HG03378 (cell line): ENCODE measurements at regions not wholly inside any gene's neighbourhood (a gene's known extent, or its start where the extent isn't known, plus 50 kb on each side); places are given as distances from the start of the nearest gene placed in this dataset.
"Not testable (repeated sequence)": the region's sequence is repeated elsewhere in the genome, so short reads cannot be mapped to it uniquely, and the experiment has no call there.

ENCODE experiments used
- ATAC-seq: cut with Tn5 transposase; IDR thresholded peaks from one replicate; pipeline ENCODE4 v1.9.1; 2021; ENCODE audit warnings: mild to moderate bottlenecking, moderate library complexity; ENCODE audit not compliant: unreplicated experiment

GRCh38 chr2:47964277-47964676 is 58.0 kb upstream of the FBXO11 start:
- ATAC-seq = no peak

- no peak for ATAC-seq
These were observed 58.6 kb upstream of the FBXO11 start for GRCh38 chr2:47964722-47965434.

DNA sequence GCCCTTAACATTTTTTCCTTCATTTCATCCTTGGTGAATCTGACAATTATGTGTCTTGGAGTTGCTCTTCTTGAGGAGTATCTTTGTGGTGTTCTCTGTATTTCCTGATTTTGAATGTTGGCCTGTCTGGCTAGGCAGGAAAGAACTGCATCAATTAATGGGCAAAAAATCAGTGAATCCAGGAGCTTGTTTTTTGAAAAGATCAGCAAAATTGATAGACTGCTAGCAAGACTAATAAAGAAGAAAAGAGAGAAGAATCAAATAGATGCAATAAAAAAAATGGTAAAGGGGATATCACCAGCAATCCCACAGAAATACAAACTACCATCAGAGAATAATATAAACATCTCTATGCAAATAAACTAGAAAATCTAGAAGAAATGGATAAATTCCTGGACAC is 70.4 kb upstream of the FBXO11 start:
- ATAC-seq = not testable (repeated sequence)

DNA sequence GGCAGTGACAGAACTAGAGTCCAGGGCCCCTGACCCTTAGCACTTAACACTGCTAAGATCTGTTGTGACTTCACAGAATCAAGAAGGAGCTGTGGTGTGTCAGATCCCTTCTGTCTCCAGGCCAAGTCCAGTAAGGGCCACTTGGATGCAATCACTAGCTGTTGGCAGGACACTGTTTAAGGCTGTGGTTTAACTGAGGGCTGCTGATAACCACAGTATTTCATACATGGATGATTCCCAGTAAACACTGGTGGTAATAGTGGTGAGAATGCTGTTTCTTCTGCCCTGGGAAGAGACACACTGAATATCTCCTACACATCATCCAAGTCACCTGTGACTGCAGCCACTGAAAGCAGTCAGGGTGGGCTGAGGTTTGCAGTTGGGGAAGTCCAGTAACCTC is 77.7 kb upstream of the FBXO11 start:
- ATAC-seq = no peak

DNA sequence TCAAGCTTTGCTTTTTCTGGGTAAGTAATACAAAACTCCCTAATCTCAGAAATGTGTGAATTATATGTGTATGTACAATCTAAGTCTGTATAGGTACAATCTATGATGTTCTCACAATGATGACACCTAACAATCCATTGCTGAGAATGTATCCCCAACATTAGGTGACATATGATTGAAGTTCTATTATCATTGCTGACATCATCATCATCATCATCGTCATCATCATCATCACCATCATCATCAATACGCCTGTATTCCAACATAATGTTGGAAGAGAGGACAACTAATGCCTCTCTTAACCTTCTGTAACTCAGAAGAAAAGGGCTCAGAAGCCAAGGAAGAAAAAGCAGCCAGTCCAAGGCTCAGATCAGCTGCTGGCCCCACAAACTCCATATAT is 84.2 kb upstream of the FBXO11 start:
- no peak for ATAC-seq

- ATAC-seq = no peak
These were observed 86.4 kb upstream of the FBXO11 start for GRCh38 chr2:47992671-47993070.

GRCh38 chr2:47996808-47997207 is 90.5 kb upstream of the FBXO11 start:
- ATAC-seq = no peak

- no peak for ATAC-seq
These were observed 93.2 kb upstream of the FBXO11 start for GRCh38 chr2:47999512-47999911.

GRCh38 chr2:48001498-48001897 is 95.2 kb upstream of the FBXO11 start:
- ATAC-seq = no peak

DNA sequence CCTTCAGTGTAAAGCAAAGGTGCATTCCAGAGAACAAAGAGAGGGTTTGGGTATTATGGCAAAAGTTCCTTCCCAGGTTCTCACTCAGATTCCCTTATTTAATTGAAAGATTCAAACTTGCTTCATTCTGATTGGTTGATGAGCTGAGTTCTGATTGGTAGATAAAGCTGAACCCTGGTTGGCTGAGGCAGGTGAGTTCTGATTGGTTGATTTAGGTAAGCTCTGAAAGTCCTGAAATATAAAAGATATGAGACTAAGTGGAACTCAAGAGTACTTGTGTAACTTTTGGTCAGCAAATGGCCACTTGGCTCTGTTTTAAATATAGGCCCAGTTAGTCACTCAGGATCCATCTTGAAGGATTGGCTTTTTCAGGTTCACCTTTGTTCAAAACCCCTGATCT is 99.8 kb upstream of the FBXO11 start:
- no peak for ATAC-seq

- no peak for ATAC-seq
These were observed 101.5 kb upstream of the FBXO11 start for GRCh38 chr2:48007699-48008268.

DNA sequence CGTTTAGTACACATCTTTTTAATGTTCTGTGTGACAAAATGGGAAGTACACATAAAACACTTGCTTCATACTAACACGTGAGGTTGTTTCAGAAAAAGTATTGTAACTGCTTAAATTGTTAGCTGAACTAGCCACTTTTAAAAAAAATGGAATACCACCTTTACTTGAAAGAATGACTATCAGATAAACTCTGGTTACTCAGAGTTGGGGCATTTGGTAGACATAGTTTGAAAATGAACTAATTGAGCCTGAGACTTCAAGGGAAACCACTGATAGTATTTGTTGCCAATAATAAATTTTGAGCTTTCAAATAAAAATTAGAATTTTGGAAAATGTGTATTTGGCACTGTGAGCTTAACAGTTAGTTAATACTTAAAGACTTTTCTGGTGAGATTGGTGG is 103.0 kb upstream of the FBXO11 start:
- no peak for ATAC-seq

DNA sequence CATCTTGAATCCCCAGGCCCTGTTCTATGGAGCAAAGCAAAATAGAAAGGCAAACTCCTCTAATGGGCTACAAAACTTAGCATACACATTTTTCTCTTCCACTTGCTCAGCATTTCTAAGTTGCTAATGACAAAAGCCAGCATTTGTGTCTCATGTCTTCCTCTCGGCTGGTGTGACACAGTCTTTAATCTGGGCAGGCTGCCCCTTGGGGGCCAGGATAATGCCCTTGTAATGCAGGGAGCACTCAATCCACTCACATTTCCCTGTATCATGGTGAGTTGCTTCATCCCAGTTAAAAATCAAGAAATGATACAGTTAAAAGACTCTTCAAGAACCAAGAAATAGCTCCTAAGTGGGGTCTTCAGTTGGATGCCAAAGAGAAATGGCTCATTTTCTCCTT is 109.1 kb upstream of the FBXO11 start:
- no peak for ATAC-seq

GRCh38 chr2:48016225-48017019 is 110.1 kb upstream of the FBXO11 start:
- no peak for ATAC-seq

GRCh38 chr2:48017136-48017535 is 110.8 kb upstream of the FBXO11 start:
- no peak for ATAC-seq

DNA sequence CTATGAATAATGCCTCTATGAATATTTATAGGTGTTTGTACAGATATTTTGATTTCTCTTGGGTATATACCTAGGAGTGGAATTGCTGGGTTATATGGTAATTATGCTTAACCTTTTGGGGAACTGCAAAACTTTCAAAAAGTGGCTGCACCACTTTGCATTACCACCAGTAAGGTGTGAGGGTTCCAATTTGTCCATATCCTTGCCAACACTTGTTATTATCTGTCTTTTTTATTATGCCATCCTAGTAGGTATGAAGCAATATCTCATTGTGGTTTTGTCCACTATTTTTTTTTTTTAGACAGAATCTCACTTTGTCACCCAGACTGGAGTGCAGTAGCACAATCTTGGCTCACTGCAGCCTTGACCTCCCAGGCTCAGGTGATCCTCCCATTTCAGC is 112.2 kb upstream of the FBXO11 start:
- no peak for ATAC-seq

GRCh38 chr2:48026865-48027264 is 120.6 kb upstream of the FBXO11 start:
- ATAC-seq = no peak

- no peak for ATAC-seq
These were observed 126.5 kb upstream of the FBXO11 start for GRCh38 chr2:48032765-48033164.

- ATAC-seq = no peak
These were observed 128.0 kb upstream of the FBXO11 start for GRCh38 chr2:48034295-48034694.

DNA sequence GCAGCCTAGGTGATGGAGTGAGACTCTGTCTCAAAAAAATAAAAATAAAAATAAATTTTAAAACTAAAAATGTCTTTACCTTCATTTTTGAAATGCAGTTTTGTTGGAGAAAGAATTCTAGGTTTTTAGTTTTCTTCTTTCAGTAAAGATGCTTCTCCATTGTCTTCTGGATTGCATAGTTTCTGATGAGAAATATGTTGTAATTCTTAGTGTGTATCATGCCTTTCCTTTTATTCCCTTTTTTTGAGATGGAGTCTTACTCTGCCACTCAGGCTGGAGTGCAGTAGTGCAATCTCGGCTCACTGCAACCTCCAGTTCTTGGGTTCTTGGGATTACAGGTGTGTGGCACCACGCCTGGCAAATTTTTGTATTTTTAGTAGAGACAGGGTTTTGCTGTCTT is 130.0 kb upstream of the FBXO11 start:
- ATAC-seq = no peak

- ATAC-seq = no peak
These were observed 133.1 kb upstream of the FBXO11 start for GRCh38 chr2:48039209-48039990.
